ENCODE measurements at regions not wholly inside any gene's neighbourhood (a gene's known extent, or its start where the extent isn't known, plus 50 kb on each side); places are given as distances from the start of the nearest gene placed in this dataset.

DNA sequence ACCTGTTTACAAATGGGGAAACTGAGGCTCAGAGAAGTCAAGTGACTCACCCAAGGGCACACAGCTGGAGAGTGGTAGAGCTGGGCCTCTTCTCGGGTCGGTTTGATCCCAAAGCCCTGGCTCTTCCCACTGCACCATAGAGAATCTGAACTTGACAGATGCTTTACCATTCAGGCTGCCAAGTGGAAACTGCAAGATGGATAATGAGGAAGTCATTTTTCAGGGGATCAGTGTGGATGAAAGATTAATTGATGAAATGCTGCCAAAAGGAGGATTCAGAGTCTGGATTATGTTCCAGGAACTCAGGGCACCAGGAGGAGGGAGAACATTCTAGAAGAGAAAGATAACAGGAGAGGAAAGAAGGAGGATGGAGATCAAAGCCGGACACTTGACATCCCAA lies 185.9 kb upstream of the ZBED5 start:
- ChIA-PET POLR2A (ENCODE audit: low non-redundant PET) (no interaction called here), CTCF (no interaction called here)
- BruUV-seq (replicated peaks) = no TSS peak
- Histone ChIP-seq H3K36me3 (ENCODE audit: insufficient read depth, low read length, poor library complexity, severe bottlenecking) (no peaks in the 10 kb centered on the region), H3K9me3 (ENCODE audit: low read depth, low read length, poor library complexity, severe bottlenecking) (no peaks in the 10 kb centered on the region), H3K4me3 (ENCODE audit: low read depth, low read length, poor library complexity, severe bottlenecking) (no peak overlapping the region), H3K4me1 (ENCODE audit: insufficient read depth, low read length, poor library complexity, severe bottlenecking) (no peaks in the 10 kb centered on the region), H3K27me3 (replicated peaks; ENCODE audit: insufficient read depth, low read depth, low read length, poor library complexity) (no peaks in the 10 kb centered on the region), H3K27ac (ENCODE audit: low read depth, low read length, poor library complexity, severe bottlenecking) (no peak overlapping the region)
- intact Hi-C loops (cut with micrococcal nuclease; ENCODE audit: unreplicated experiment) = no loop called here
- no peak for DNase-seq (ENCODE audit: low spot score)
- TF ChIP-seq EZH2 (IDR thresholded peaks at IDR 0.05; ENCODE audit: borderline replicate concordance, low read depth, low read length, poor library complexity, severe bottlenecking) = no peak
- TF ChIP-seq, protein P1, sequence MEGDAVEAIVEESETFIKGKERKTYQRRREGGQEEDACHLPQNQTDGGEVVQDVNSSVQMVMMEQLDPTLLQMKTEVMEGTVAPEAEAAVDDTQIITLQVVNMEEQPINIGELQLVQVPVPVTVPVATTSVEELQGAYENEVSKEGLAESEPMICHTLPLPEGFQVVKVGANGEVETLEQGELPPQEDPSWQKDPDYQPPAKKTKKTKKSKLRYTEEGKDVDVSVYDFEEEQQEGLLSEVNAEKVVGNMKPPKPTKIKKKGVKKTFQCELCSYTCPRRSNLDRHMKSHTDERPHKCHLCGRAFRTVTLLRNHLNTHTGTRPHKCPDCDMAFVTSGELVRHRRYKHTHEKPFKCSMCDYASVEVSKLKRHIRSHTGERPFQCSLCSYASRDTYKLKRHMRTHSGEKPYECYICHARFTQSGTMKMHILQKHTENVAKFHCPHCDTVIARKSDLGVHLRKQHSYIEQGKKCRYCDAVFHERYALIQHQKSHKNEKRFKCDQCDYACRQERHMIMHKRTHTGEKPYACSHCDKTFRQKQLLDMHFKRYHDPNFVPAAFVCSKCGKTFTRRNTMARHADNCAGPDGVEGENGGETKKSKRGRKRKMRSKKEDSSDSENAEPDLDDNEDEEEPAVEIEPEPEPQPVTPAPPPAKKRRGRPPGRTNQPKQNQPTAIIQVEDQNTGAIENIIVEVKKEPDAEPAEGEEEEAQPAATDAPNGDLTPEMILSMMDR (conservative IDR thresholded peaks at IDR 0.05; ENCODE audit: low read depth, low read length) = no peak

DNA sequence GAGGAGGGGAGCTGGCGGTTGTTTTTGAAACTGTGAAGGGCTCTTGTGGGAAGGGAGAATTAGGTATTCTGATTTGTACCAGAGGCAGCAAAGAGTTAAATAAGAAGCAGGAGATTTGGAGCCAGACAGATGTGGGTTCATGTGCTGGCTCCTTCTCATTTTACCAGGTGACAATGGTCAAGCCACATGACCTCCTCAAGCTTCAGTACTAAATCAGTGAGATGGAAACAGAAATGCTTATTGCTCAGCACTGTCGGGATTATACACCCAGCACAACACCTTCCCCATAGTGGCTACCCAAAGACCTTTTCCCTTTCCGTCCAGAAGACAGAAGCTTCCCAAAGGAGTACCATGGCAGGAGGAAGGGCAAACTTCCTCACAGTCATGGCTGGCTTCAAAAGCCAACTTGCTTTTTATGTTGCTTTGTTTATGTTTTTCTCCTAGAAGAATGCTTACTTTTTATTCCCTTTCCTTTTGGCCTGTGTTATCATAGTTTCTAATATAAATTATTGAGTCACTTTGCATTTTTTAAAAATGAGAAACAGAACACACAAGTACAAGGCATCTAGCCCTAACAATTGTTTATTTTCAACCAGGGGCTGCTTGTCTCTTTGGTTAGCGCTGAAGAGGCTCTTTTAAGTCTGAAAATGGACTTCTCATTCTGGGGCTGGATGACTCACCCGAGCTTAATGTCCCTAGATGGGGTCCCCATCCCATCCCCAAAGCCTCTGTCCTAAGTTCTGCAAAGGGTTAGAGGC lies 181.5 kb upstream of the ZBED5 start:
- H3K4me1 ChIP-seq (ENCODE audit: insufficient read depth, low read length, poor library complexity, severe bottlenecking) = no peaks in the 10 kb centered on the region
- ChIA-PET POLR2A (ENCODE audit: low non-redundant PET) (no interaction called here), CTCF (no interaction called here)
- no peak overlapping the region for H3K4me3 ChIP-seq (ENCODE audit: low read depth, low read length, poor library complexity, severe bottlenecking)
- H3K9me3 ChIP-seq (ENCODE audit: low read depth, low read length, poor library complexity, severe bottlenecking) = no peaks in the 10 kb centered on the region
- no peaks in the 10 kb centered on the region for H3K27me3 ChIP-seq (replicated peaks; ENCODE audit: insufficient read depth, low read depth, low read length, poor library complexity)
- no peak overlapping the region for H3K27ac ChIP-seq (ENCODE audit: low read depth, low read length, poor library complexity, severe bottlenecking)
- H3K36me3 ChIP-seq (ENCODE audit: insufficient read depth, low read length, poor library complexity, severe bottlenecking) = no peaks in the 10 kb centered on the region
- intact Hi-C loops (cut with micrococcal nuclease; ENCODE audit: unreplicated experiment) = loop anchor here (5.0 kb wide), 1 partner anchor 118 kb away; no protein-coding TSS in a partner anchor
- no TSS peak for BruUV-seq (replicated peaks)
- DNase-seq (ENCODE audit: low spot score) = no peak
- TF ChIP-seq, protein P1 (conservative IDR thresholded peaks at IDR 0.05; ENCODE audit: low read depth, low read length) = no peak
- TF ChIP-seq EZH2 (IDR thresholded peaks at IDR 0.05; ENCODE audit: borderline replicate concordance, low read depth, low read length, poor library complexity, severe bottlenecking) = no peak

DNA sequence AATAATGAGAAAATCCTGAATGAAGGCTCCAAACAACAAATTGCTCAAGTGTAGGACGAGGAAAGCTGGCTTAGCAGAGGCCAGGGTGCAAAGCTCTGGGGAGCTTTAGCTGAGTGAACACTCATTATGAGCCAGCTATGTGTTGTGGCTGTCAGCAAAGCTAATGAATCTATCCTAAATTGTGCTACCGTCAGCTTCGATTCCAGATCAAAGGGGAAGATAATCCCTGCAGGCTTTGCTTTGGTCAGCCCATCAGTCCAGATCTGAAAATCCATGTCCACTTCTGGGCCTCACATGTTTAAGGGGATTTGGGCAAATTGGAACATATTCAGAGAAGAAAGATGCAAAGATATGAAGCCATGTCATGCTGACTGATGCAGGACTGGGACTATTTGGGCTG lies 180.9 kb upstream of the ZBED5 start:
- Histone ChIP-seq H3K36me3 (ENCODE audit: insufficient read depth, low read length, poor library complexity, severe bottlenecking) (no peaks in the 10 kb centered on the region), H3K9me3 (ENCODE audit: low read depth, low read length, poor library complexity, severe bottlenecking) (no peaks in the 10 kb centered on the region), H3K27me3 (replicated peaks; ENCODE audit: insufficient read depth, low read depth, low read length, poor library complexity) (no peaks in the 10 kb centered on the region), H3K27ac (ENCODE audit: low read depth, low read length, poor library complexity, severe bottlenecking) (no peak overlapping the region), H3K4me3 (ENCODE audit: low read depth, low read length, poor library complexity, severe bottlenecking) (no peak overlapping the region), H3K4me1 (ENCODE audit: insufficient read depth, low read length, poor library complexity, severe bottlenecking) (no peaks in the 10 kb centered on the region)
- ChIA-PET CTCF (no interaction called here), POLR2A (ENCODE audit: low non-redundant PET) (no interaction called here)
- no peak for DNase-seq (ENCODE audit: low spot score)
- intact Hi-C loops (cut with micrococcal nuclease; ENCODE audit: unreplicated experiment) = loop anchor here (5.0 kb wide), 1 partner anchor 119 kb away; no protein-coding TSS in a partner anchor
- TF ChIP-seq, protein P1 (conservative IDR thresholded peaks at IDR 0.05; ENCODE audit: low read depth, low read length) = no peak
- no peak for TF ChIP-seq EZH2 (IDR thresholded peaks at IDR 0.05; ENCODE audit: borderline replicate concordance, low read depth, low read length, poor library complexity, severe bottlenecking)
- BruUV-seq (replicated peaks) = no TSS peak

Data from A673 (cell line).